ENCODE measurements at regions not wholly inside any gene's neighbourhood (a gene's known extent, or its start where the extent isn't known, plus 50 kb on each side); places are given as distances from the start of the nearest gene placed in this dataset.

DNA sequence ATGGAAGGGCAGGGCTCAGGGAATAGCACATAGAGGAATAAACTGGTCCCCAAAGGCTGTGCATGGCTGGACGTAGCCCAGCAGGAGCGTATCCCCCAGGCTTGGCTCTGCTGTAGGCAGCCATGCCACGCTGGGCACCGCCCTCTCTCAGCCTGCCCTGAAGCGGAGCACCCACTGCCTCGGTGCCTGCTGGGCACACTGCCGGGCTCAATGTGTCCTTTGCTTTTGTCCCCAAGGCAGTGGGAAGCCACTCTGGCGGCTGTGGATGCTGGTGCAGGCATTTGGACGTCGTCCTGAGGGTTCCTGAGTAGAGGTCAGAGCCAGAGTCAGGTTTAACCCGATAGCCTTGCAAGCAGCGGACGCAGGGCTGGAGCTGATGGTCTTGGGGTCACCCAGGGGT, 141.0 kb downstream of the ENGASE start:
- FAIRE-seq, result no peak
- H3K9me3 ChIP-seq, result no peaks in the 10 kb centered on the region
- WGBS (ENCODE audit: missing lambda C conversion rate), result 74% methylated on average over 11 of the region's 13 CpGs
- DNase-seq (ENCODE audit: low read depth in 1 of 2, low spot score in 1 of 2), result no peak
- no peak overlapping the region for H3K4me3 ChIP-seq
- ChIA-PET POLR2A (no interaction called here), CTCF (interaction anchor here (1.1 to 1.2 kb wide), 2 partner anchors 10 to 176 kb away, joined by 3 to 4 read pairs; no protein-coding TSS in a partner anchor)
- ATAC-seq, result no peak; a peak in 1 of 6 replicates
- H3K27ac ChIP-seq, result no peak overlapping the region
- TF ChIP-seq MAFK (IDR thresholded peaks at IDR 0.05; ENCODE audit: partially characterized antibody), result no peak
- no peak for TF ChIP-seq EP300 (IDR thresholded peaks at IDR 0.05)
- TF ChIP-seq SREBF2 (IDR thresholded peaks at IDR 0.05), result no peak
- no peak for TF ChIP-seq ZSCAN20 (CRISPR knock-in tag; IDR thresholded peaks at IDR 0.05)
- no peak for TF ChIP-seq FOSB (CRISPR knock-in tag; IDR thresholded peaks at IDR 0.05)
- TF ChIP-seq, protein P1, sequence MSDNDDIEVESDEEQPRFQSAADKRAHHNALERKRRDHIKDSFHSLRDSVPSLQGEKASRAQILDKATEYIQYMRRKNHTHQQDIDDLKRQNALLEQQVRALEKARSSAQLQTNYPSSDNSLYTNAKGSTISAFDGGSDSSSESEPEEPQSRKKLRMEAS (IDR thresholded peaks at IDR 0.05), result no peak
- TF ChIP-seq MAZ (IDR thresholded peaks at IDR 0.05; ENCODE audit: borderline replicate concordance, low read depth, low read length), result no peak
- no peak for TF ChIP-seq CEBPB (IDR thresholded peaks at IDR 0.05)
- TF ChIP-seq NPAS2 (CRISPR knock-in tag; IDR thresholded peaks at IDR 0.05; ENCODE audit: borderline replicate concordance), result no peak
- TF ChIP-seq RCOR1 (IDR thresholded peaks at IDR 0.05; ENCODE audit: low read depth, low read length), result no peak
- TF ChIP-seq RFX5 (IDR thresholded peaks at IDR 0.05), result no peak
- no peak for TF ChIP-seq RAD21 (conservative IDR thresholded peaks at IDR 0.05 in 1 of 2, IDR thresholded peaks at IDR 0.05 in 1 of 2)
- no peak for TF ChIP-seq HDAC2 (IDR thresholded peaks at IDR 0.05)
- TF ChIP-seq, protein P2, sequence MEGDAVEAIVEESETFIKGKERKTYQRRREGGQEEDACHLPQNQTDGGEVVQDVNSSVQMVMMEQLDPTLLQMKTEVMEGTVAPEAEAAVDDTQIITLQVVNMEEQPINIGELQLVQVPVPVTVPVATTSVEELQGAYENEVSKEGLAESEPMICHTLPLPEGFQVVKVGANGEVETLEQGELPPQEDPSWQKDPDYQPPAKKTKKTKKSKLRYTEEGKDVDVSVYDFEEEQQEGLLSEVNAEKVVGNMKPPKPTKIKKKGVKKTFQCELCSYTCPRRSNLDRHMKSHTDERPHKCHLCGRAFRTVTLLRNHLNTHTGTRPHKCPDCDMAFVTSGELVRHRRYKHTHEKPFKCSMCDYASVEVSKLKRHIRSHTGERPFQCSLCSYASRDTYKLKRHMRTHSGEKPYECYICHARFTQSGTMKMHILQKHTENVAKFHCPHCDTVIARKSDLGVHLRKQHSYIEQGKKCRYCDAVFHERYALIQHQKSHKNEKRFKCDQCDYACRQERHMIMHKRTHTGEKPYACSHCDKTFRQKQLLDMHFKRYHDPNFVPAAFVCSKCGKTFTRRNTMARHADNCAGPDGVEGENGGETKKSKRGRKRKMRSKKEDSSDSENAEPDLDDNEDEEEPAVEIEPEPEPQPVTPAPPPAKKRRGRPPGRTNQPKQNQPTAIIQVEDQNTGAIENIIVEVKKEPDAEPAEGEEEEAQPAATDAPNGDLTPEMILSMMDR (IDR thresholded peaks at IDR 0.05), result no peak
- TF ChIP-seq MYC (IDR thresholded peaks at IDR 0.05; ENCODE audit: borderline replicate concordance, low read length), result no peak
- H3K4me1 ChIP-seq, result no peaks in the 10 kb centered on the region
- no peak overlapping the region for H3K4me2 ChIP-seq

DNA sequence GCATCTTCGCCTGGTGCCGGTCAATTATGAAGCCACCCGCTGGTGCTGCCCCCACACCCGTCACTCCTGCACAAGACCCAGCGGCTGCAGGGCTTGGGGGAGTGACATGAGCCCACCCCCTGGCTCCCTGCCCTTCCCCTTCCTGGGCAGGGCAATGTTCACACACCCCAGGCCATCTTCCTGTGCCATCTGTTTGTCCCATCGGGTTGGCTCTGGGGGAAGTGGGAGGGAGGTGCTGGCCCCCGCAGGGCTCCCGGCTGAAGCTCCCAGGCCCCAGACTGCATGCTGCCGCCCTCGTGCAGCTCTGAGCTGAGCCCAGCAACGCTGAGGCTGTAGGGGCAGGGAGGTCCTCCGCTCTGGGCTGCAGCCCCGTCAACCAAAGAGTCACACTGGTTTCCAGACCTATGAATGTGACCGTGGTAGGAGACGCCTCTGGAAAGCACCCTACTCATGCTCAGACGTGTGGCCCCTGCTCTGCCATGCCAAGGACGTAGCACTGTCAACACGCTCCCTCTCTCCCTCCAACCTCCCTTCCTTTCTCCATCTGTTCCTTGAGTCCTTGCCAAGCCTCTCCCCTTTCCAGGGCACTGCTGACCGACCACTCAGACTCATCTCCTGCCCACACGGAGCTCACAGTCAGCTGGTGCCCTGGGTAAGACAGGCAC, 140.4 kb downstream of the ENGASE start:
- Histone ChIP-seq H3K27ac (no peak overlapping the region), H3K4me2 (no peak overlapping the region), H3K4me1 (no peaks in the 10 kb centered on the region), H3K9me3 (no peaks in the 10 kb centered on the region), H3K4me3 (no peak overlapping the region)
- DNase-seq (ENCODE audit: low read depth in 1 of 2, low spot score in 1 of 2) (no peak), FAIRE-seq (no peak), ATAC-seq (no peak)
- POLR2A ChIA-PET, result no interaction called here
- CTCF ChIA-PET, result interaction anchor here (1.1 to 1.2 kb wide), 2 partner anchors 10 to 177 kb away, joined by 3 to 4 read pairs; no protein-coding TSS in a partner anchor
- no peak for TF ChIP-seq MYC (IDR thresholded peaks at IDR 0.05; ENCODE audit: borderline replicate concordance, low read length)
- TF ChIP-seq RAD21 (conservative IDR thresholded peaks at IDR 0.05 in 1 of 2, IDR thresholded peaks at IDR 0.05 in 1 of 2), result no peak
- TF ChIP-seq NFE2L2 (conservative IDR thresholded peaks at IDR 0.05; ENCODE audit: low read length), result no peak
- no peak for TF ChIP-seq EHF (CRISPR knock-in tag; IDR thresholded peaks at IDR 0.05)
- 59% methylated on average over 20 of the region's 20 CpGs for WGBS (ENCODE audit: missing lambda C conversion rate)

DNA sequence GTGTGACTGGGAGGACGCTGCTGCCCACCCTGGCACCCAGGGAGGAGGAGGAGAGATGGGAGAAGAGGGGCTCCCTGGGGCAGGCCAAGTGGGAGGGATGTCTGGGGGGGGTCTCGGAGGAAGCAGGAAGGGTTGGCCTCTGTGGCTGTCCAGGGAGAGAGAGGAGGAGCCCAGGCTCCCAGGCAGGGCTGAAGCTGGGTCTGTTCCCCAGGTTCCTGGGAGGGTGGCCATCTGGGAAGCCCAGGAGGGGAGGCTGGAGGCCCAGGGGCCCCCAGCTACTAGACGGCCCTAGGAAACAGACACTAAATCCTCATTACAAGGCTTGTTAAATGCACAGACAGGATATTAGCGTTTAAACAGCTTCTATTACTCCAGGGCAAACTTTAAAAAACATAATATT, 139.8 kb downstream of the ENGASE start:
- POLR2A ChIA-PET, result no interaction called here
- H3K4me2 ChIP-seq, result no peak overlapping the region
- 52% methylated on average over 4 of the region's 4 CpGs for WGBS (ENCODE audit: missing lambda C conversion rate)
- H3K27ac ChIP-seq, result no peak overlapping the region
- FAIRE-seq (no peak), DNase-seq (ENCODE audit: low read depth in 1 of 2, low spot score in 1 of 2) (no peak), ATAC-seq (no peak)
- CTCF ChIA-PET, result interaction anchor here (0.6 to 1.2 kb wide), 2 partner anchors 11 to 193 kb away, joined by 3 read pairs; no protein-coding TSS in a partner anchor
- no peaks in the 10 kb centered on the region for H3K4me1 ChIP-seq
- H3K4me3 ChIP-seq, result no peak overlapping the region
- H3K9me3 ChIP-seq, result no peaks in the 10 kb centered on the region
- no peak for TF ChIP-seq RARB (CRISPR knock-in tag; IDR thresholded peaks at IDR 0.05)
- no peak for TF ChIP-seq JUNB (IDR thresholded peaks at IDR 0.05)
- TF ChIP-seq MYC (IDR thresholded peaks at IDR 0.05; ENCODE audit: borderline replicate concordance, low read length), result no peak
- TF ChIP-seq, protein P3, sequence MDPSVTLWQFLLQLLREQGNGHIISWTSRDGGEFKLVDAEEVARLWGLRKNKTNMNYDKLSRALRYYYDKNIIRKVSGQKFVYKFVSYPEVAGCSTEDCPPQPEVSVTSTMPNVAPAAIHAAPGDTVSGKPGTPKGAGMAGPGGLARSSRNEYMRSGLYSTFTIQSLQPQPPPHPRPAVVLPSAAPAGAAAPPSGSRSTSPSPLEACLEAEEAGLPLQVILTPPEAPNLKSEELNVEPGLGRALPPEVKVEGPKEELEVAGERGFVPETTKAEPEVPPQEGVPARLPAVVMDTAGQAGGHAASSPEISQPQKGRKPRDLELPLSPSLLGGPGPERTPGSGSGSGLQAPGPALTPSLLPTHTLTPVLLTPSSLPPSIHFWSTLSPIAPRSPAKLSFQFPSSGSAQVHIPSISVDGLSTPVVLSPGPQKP (IDR thresholded peaks at IDR 0.05; ENCODE audit: low read depth, low read length), result no peak
- no peak for TF ChIP-seq MAZ (IDR thresholded peaks at IDR 0.05; ENCODE audit: borderline replicate concordance, low read depth, low read length)
- TF ChIP-seq FOSL2 (IDR thresholded peaks at IDR 0.05), result no peak
- TF ChIP-seq FOSL2 (CRISPR knock-in tag; IDR thresholded peaks at IDR 0.05), result no peak
- TF ChIP-seq NPAS2 (CRISPR knock-in tag; IDR thresholded peaks at IDR 0.05; ENCODE audit: borderline replicate concordance), result no peak
- TF ChIP-seq HDAC2 (IDR thresholded peaks at IDR 0.05), result no peak
- TF ChIP-seq, protein P4, sequence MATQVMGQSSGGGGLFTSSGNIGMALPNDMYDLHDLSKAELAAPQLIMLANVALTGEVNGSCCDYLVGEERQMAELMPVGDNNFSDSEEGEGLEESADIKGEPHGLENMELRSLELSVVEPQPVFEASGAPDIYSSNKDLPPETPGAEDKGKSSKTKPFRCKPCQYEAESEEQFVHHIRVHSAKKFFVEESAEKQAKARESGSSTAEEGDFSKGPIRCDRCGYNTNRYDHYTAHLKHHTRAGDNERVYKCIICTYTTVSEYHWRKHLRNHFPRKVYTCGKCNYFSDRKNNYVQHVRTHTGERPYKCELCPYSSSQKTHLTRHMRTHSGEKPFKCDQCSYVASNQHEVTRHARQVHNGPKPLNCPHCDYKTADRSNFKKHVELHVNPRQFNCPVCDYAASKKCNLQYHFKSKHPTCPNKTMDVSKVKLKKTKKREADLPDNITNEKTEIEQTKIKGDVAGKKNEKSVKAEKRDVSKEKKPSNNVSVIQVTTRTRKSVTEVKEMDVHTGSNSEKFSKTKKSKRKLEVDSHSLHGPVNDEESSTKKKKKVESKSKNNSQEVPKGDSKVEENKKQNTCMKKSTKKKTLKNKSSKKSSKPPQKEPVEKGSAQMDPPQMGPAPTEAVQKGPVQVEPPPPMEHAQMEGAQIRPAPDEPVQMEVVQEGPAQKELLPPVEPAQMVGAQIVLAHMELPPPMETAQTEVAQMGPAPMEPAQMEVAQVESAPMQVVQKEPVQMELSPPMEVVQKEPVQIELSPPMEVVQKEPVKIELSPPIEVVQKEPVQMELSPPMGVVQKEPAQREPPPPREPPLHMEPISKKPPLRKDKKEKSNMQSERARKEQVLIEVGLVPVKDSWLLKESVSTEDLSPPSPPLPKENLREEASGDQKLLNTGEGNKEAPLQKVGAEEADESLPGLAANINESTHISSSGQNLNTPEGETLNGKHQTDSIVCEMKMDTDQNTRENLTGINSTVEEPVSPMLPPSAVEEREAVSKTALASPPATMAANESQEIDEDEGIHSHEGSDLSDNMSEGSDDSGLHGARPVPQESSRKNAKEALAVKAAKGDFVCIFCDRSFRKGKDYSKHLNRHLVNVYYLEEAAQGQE (IDR thresholded peaks at IDR 0.05), result no peak
- no peak for TF ChIP-seq SMC3 (IDR thresholded peaks at IDR 0.05)
- no peak for TF ChIP-seq GATA3 (IDR thresholded peaks at IDR 0.05; ENCODE audit: borderline replicate concordance)
- no peak for TF ChIP-seq BHLHE40 (IDR thresholded peaks at IDR 0.05; ENCODE audit: low read depth, low read length)
- TF ChIP-seq JUN (IDR thresholded peaks at IDR 0.05), result no peak
- TF ChIP-seq, protein P5, sequence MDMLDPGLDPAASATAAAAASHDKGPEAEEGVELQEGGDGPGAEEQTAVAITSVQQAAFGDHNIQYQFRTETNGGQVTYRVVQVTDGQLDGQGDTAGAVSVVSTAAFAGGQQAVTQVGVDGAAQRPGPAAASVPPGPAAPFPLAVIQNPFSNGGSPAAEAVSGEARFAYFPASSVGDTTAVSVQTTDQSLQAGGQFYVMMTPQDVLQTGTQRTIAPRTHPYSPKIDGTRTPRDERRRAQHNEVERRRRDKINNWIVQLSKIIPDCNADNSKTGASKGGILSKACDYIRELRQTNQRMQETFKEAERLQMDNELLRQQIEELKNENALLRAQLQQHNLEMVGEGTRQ (IDR thresholded peaks at IDR 0.05), result no peak

Measured in A549 (cell line).